BJ (cell line): ENCODE measurements at regions not wholly inside any gene's neighbourhood (a gene's known extent, or its start where the extent isn't known, plus 50 kb on each side); places are given as distances from the start of the nearest gene placed in this dataset.
"Not testable (repeated sequence)": the region's sequence is repeated elsewhere in the genome, so short reads cannot be mapped to it uniquely, and the experiment has no call there.

Experiments used
- CTCF ChIA-PET: fragments of 350-600 bp; formaldehyde crosslinking; extraction: SDS; loops from one replicate; lab custom pipeline; 2021; ENCODE audit warnings: antibody characterized with exemption, inconsistent platforms; lab: Yijun Ruan, JAX
- POLR2A ChIA-PET: fragments of 300-600 bp; sonication (Branson Sonifier 250); formaldehyde crosslinking; extraction: SDS; loops from one replicate; lab custom pipeline; 2021; ENCODE audit warnings: antibody characterized with exemption; lab: Charles Lee
- DNase-seq: peaks from one replicate; pipeline ENCODE4 v3.0.0-alpha.2; 2011; ENCODE audit warnings: low read depth
- H3K27me3 ChIP-seq: 2 replicates; pipeline ENCODE4 v1.6.0; 2011; ENCODE audit warnings: low read length; ENCODE audit not compliant: control insufficient read depth, insufficient read depth
- H3K36me3 ChIP-seq: 2 replicates; pipeline ENCODE4 v1.5.1; 2011; ENCODE audit warnings: low read length; ENCODE audit not compliant: control insufficient read depth, insufficient read depth
- H3K4me3 ChIP-seq: 2 replicates; pipeline ENCODE4 v1.5.1; 2011; ENCODE audit warnings: low read depth, mild to moderate bottlenecking, control low read depth, low read length
- TF ChIP-seq, protein P1 (sequence below): IDR thresholded peaks from 2 replicates; pipeline ENCODE4 v1.5.1; 2011; ENCODE audit warnings: low read depth, mild to moderate bottlenecking, control low read depth, inconsistent platforms, low read length, moderate library complexity; ENCODE audit not compliant: insufficient read depth

GRCh38 chr4:23413631-23414030 lies 476.2 kb downstream of the PPARGC1A start:
- ChIA-PET CTCF (no interaction called here), POLR2A (no interaction called here)
- no peaks in the 10 kb centered on the region for H3K27me3 ChIP-seq
- H3K36me3 ChIP-seq = no peaks in the 10 kb centered on the region
- H3K4me3 ChIP-seq = no peak overlapping the region
- no peak for DNase-seq
- TF ChIP-seq, protein P1, sequence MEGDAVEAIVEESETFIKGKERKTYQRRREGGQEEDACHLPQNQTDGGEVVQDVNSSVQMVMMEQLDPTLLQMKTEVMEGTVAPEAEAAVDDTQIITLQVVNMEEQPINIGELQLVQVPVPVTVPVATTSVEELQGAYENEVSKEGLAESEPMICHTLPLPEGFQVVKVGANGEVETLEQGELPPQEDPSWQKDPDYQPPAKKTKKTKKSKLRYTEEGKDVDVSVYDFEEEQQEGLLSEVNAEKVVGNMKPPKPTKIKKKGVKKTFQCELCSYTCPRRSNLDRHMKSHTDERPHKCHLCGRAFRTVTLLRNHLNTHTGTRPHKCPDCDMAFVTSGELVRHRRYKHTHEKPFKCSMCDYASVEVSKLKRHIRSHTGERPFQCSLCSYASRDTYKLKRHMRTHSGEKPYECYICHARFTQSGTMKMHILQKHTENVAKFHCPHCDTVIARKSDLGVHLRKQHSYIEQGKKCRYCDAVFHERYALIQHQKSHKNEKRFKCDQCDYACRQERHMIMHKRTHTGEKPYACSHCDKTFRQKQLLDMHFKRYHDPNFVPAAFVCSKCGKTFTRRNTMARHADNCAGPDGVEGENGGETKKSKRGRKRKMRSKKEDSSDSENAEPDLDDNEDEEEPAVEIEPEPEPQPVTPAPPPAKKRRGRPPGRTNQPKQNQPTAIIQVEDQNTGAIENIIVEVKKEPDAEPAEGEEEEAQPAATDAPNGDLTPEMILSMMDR = no peak

- no peak for DNase-seq
- no peak overlapping the region for H3K4me3 ChIP-seq
- TF ChIP-seq, protein P1 = no peak
- ChIA-PET CTCF (interaction anchor here (0.7 kb wide), 1 partner anchor 24 kb away, joined by 3 read pairs; no protein-coding TSS in a partner anchor), POLR2A (no interaction called here)
- H3K36me3 ChIP-seq = no peaks in the 10 kb centered on the region
- H3K27me3 ChIP-seq = no peaks in the 10 kb centered on the region
Measured at GRCh38 chr4:23412701-23413100, 477.1 kb downstream of the PPARGC1A start.

DNA sequence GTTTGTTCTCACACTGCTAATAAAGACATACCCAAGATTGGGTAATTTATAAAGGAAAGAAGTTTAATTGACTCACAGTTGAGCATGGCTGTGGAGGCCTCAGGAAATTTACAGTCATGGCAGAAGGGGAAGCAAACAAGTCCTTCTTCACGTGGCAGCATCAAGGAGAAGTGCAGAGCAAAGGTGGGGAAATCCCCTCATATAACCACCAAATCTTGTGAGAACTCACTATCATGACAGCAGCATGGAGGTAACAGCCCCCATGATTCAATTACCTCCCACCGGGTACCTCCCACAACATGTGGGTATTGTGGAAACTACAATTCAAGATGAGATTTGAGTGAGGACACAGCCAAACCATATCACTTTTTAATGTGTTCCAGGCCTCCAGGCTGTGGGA lies 480.9 kb downstream of the PPARGC1A start:
- H3K4me3 ChIP-seq, H3K27me3 ChIP-seq, POLR2A ChIA-PET, CTCF ChIA-PET, DNase-seq, H3K36me3 ChIP-seq: not testable (repeated sequence)

- ChIA-PET CTCF (interaction anchor here (0.7 kb wide), 1 partner anchor 24 kb away, joined by 3 read pairs; no protein-coding TSS in a partner anchor), POLR2A (no interaction called here)
- H3K27me3 ChIP-seq = no peaks in the 10 kb centered on the region
- TF ChIP-seq, protein P1 = no peak
- H3K36me3 ChIP-seq = no peaks in the 10 kb centered on the region
- no peak for DNase-seq
- H3K4me3 ChIP-seq = no peak overlapping the region
Measured at GRCh38 chr4:23401572-23401971, 488.3 kb downstream of the PPARGC1A start.

DNA sequence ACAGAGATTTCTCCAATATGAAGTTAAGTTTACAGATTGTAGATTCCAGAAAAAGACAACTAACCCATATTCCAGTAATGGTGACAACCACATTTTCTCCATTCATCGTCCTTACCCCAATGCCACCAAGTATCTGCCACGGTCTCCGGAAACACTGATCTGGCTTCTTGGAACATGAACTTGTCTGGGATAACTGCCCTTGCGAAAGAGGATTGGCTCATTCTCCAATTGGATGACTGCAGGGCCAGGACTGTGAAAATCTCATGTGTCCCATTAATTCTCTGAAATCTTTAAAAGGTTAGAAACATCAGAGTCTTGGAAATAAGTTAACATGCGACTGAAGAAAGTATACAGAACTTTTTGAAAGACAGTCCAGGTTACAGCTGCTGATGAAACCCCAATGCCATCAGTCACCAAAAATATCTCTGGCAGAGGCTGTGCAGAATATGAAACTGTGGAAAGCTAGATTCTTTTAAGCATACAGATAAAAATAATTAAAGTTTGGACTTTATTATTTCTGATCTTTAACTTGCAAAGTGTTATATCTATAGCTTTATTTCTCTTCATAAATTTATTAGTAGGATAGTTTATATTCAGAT lies 496.9 kb downstream of the PPARGC1A start:
- ChIA-PET POLR2A (no interaction called here), CTCF (no interaction called here)
- TF ChIP-seq, protein P1 = no peak
- DNase-seq = no peak
- Histone ChIP-seq H3K36me3 (no peaks in the 10 kb centered on the region), H3K27me3 (no peaks in the 10 kb centered on the region), H3K4me3 (no peak overlapping the region)

DNA sequence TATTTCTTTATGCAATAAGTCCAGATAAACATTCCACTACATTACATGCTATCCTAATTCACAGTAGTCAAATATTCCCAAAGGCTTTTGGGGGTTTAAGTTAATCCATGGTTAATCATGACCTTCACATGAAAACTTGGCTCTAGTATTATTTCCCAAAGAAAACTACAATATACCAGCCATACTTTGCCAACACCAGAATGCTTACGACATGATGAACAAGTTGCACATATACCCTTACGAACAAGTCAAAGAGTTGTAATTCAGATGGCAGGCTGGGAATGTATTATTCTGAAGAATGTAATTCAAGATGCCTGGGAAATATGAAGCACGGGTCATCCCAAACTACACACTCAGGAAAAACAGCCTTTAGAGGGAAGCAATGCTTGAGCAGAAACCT lies 499.6 kb downstream of the PPARGC1A start:
- no peaks in the 10 kb centered on the region for H3K27me3 ChIP-seq
- ChIA-PET CTCF (no interaction called here), POLR2A (no interaction called here)
- DNase-seq = no peak
- H3K4me3 ChIP-seq = no peak overlapping the region
- H3K36me3 ChIP-seq = no peaks in the 10 kb centered on the region
- TF ChIP-seq, protein P1 = no peak
